RWPE2 (cell line): ENCODE measurements at regions not wholly inside any gene's neighbourhood (a gene's known extent, or its start where the extent isn't known, plus 50 kb on each side); places are given as distances from the start of the nearest gene placed in this dataset.

ENCODE experiments used
- ATAC-seq: fragments of 200-7000 bp; cut with Tn5 transposase; 3 replicates; pipeline ENCODE4 v1.9.1; 2021; ENCODE audit warnings: low read depth
- DNase-seq: peaks from one replicate; pipeline ENCODE4 v3.0.0-alpha.2; 2020; ENCODE audit warnings: low spot score
- H3K27ac ChIP-seq: fragments of 450-650 bp; 2 replicates; pipeline ENCODE4 v1.5.1; 2017; ENCODE audit warnings: mild to moderate bottlenecking; ENCODE audit not compliant: poor library complexity, severe bottlenecking
- H3K27me3 ChIP-seq: fragments of 250-450 bp; sonication (Bioruptor Pico); 2 replicates; pipeline ENCODE4 v1.5.1; 2021; ENCODE audit warnings: mild to moderate bottlenecking, moderate library complexity; ENCODE audit not compliant: insufficient read depth, poor library complexity, severe bottlenecking
- H3K36me3 ChIP-seq: fragments of 250-450 bp; sonication (Bioruptor Pico); 2 replicates; pipeline ENCODE4 v1.5.1; 2020; ENCODE audit warnings: low read depth, mild to moderate bottlenecking, moderate library complexity
- H3K4me1 ChIP-seq: fragments of 250-450 bp; sonication (Bioruptor Pico); 2 replicates; pipeline ENCODE4 v1.5.1; 2021; ENCODE audit warnings: mild to moderate bottlenecking, moderate library complexity; ENCODE audit not compliant: insufficient read depth, poor library complexity, severe bottlenecking
- H3K4me3 ChIP-seq: fragments of 250-450 bp; sonication (Bioruptor Pico); 2 replicates; pipeline ENCODE4 v1.5.1; 2021; ENCODE audit warnings: mild to moderate bottlenecking, moderate library complexity; ENCODE audit not compliant: severe bottlenecking
- H3K9me3 ChIP-seq: fragments of 250-450 bp; sonication (Bioruptor Pico); 2 replicates; pipeline ENCODE4 v1.5.1; 2021; ENCODE audit warnings: mild to moderate bottlenecking, moderate library complexity; ENCODE audit not compliant: severe bottlenecking
- TF ChIP-seq, protein P1 (sequence below): fragments of 450-650 bp; IDR thresholded peaks from one replicate; pipeline ENCODE4 v1.5.1; 2017; ENCODE audit warnings: mild to moderate bottlenecking, moderate library complexity; ENCODE audit not compliant: poor library complexity, severe bottlenecking

GRCh38 chr4:176413171-176413570, 93.4 kb downstream of the SPCS3 start:
- H3K36me3 ChIP-seq, result no peaks in the 10 kb centered on the region
- no peaks in the 10 kb centered on the region for H3K9me3 ChIP-seq
- no peaks in the 10 kb centered on the region for H3K27me3 ChIP-seq
- ATAC-seq (no peak), DNase-seq (no peak)
- no peaks in the 10 kb centered on the region for H3K4me1 ChIP-seq
- no peak overlapping the region for H3K4me3 ChIP-seq
- TF ChIP-seq, protein P1, sequence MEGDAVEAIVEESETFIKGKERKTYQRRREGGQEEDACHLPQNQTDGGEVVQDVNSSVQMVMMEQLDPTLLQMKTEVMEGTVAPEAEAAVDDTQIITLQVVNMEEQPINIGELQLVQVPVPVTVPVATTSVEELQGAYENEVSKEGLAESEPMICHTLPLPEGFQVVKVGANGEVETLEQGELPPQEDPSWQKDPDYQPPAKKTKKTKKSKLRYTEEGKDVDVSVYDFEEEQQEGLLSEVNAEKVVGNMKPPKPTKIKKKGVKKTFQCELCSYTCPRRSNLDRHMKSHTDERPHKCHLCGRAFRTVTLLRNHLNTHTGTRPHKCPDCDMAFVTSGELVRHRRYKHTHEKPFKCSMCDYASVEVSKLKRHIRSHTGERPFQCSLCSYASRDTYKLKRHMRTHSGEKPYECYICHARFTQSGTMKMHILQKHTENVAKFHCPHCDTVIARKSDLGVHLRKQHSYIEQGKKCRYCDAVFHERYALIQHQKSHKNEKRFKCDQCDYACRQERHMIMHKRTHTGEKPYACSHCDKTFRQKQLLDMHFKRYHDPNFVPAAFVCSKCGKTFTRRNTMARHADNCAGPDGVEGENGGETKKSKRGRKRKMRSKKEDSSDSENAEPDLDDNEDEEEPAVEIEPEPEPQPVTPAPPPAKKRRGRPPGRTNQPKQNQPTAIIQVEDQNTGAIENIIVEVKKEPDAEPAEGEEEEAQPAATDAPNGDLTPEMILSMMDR, result no peak
- no peak overlapping the region for H3K27ac ChIP-seq

- H3K4me3 ChIP-seq, result no peak overlapping the region
- H3K4me1 ChIP-seq, result peaks cover 21% of the 10 kb centered on the region
- DNase-seq (no peak), ATAC-seq (peak; percentile 76)
- peak overlapping the region; percentile 12 for H3K27ac ChIP-seq
- H3K27me3 ChIP-seq, result no peaks in the 10 kb centered on the region
- no peaks in the 10 kb centered on the region for H3K9me3 ChIP-seq
- H3K36me3 ChIP-seq, result no peaks in the 10 kb centered on the region
- TF ChIP-seq, protein P1, result no peak
Measured at GRCh38 chr4:176422001-176422400, 102.2 kb downstream of the SPCS3 start.

DNA sequence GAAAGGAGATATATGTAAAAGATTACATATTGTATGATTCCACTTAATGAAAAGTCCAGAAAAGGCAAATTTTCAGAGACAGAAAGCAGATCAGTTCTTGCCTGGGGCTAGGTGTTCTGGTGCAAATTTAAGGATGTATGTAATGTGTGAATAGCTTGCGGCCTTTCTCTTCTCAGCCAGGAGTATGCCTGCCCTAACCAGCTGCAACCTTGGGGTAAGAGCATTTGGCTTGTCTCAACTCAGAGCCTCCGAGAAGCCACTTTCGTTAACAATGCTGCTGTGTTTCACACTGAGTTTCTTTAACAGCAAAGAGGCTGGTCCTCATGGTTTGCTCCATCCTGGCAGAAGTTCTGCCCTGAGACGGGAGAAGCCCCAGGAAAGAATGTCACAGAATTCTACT, 102.7 kb downstream of the SPCS3 start:
- Histone ChIP-seq H3K9me3 (no peaks in the 10 kb centered on the region), H3K4me3 (no peak overlapping the region), H3K27ac (no peak overlapping the region), H3K27me3 (no peaks in the 10 kb centered on the region), H3K4me1 (peaks cover 21% of the 10 kb centered on the region), H3K36me3 (no peaks in the 10 kb centered on the region)
- TF ChIP-seq, protein P1, result no peak
- ATAC-seq, result no peak
- DNase-seq, result no peak

GRCh38 chr4:176425035-176425434, 105.3 kb downstream of the SPCS3 start:
- DNase-seq (no peak), ATAC-seq (peak; percentile 84)
- peak overlapping the region; percentile 48 for H3K27ac ChIP-seq
- no peaks in the 10 kb centered on the region for H3K27me3 ChIP-seq
- peaks cover 21% of the 10 kb centered on the region for H3K4me1 ChIP-seq
- no peak overlapping the region for H3K4me3 ChIP-seq
- no peaks in the 10 kb centered on the region for H3K36me3 ChIP-seq
- no peaks in the 10 kb centered on the region for H3K9me3 ChIP-seq
- TF ChIP-seq, protein P1, result no peak

DNA sequence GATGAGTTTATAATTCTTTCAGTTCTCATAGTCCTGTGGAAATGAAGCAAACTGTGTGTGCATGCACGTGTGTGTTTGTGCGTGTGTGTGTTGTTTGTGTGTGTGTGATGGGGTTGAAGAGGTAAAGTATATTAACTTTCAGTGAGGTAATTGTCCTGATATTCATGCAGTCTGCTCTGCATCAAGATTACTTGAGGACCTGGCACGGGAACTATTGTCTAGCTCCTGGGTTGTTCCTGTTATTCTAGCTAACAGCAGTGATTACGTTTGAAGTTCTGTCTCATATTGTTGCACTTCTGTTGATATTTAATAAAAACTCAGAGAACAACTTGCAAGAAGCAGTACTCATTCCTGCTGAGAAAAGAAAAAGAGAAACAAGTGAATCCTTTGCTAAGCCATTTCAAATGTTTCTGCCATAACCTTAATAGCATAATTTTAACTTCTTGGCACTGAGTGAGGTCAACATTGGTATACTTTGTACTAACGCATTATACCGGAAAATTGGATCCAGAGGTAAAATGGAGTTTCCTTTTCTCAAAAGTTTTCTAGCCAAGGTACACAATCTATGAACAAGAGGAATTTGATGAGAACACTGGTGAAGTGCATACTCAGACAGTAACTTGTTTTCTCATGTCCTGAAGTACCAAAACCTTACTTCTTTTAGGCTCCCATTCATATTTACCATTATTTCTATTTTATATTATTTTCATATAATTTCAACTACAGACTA, 113.2 kb downstream of the SPCS3 start:
- H3K9me3 ChIP-seq, result no peaks in the 10 kb centered on the region
- TF ChIP-seq, protein P1, result no peak
- H3K27me3 ChIP-seq, result no peaks in the 10 kb centered on the region
- no peaks in the 10 kb centered on the region for H3K36me3 ChIP-seq
- H3K4me3 ChIP-seq, result no peak overlapping the region
- DNase-seq (no peak), ATAC-seq (no peak)
- peaks cover 21% of the 10 kb centered on the region for H3K4me1 ChIP-seq
- no peak overlapping the region for H3K27ac ChIP-seq
